ENCODE measurements at regions not wholly inside any gene's neighbourhood (a gene's known extent, or its start where the extent isn't known, plus 50 kb on each side); places are given as distances from the start of the nearest gene placed in this dataset.

- no peak for DNase-seq
Measured at GRCh38 chr14:38900887-38901286, 202.1 kb downstream of the SEC23A start.

DNA sequence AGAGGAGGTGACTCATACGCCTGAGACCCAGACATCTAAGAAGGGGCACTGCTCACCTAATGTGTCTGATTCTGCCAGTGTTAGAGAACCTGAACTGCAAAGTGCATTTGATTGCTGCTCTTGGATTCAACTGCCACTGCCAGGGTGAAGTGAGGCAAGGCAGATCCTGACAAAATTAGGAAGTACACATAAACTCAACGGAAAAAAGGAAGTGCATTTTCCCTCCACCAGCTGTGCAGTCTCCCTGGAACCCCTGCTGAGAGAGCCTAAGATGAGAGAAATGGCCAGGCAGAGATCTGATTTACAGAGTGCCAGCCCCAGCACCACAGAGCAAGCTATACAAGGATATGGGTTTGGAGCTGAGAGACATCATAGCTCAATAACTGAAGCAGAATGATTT lies 215.3 kb downstream of the SEC23A start:
- no peak for DNase-seq

DNA sequence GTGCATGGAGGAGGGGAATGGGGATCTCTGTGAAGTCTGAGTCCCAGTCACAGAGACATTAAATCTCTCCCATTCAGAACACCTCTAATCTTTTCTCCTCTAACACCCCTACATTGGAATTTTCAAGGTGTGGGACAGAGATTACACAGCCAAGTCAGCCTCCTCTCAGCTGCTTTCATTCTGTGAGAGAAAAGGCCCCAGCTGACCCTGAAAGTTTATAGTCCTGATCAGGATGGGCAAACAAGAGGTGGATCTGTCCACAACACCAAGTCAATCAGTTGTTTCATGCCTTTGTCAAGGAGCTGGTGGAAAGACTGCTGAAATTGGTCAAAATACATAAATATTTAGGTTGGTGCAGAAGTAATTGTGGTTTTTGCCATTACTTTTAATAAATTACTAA lies 218.9 kb downstream of the SEC23A start:
- DNase-seq: no peak

GRCh38 chr14:38883127-38883526 lies 219.9 kb downstream of the SEC23A start:
- DNase-seq: no peak

GRCh38 chr14:38882533-38882932 lies 220.5 kb downstream of the SEC23A start:
- no peak for DNase-seq

DNA sequence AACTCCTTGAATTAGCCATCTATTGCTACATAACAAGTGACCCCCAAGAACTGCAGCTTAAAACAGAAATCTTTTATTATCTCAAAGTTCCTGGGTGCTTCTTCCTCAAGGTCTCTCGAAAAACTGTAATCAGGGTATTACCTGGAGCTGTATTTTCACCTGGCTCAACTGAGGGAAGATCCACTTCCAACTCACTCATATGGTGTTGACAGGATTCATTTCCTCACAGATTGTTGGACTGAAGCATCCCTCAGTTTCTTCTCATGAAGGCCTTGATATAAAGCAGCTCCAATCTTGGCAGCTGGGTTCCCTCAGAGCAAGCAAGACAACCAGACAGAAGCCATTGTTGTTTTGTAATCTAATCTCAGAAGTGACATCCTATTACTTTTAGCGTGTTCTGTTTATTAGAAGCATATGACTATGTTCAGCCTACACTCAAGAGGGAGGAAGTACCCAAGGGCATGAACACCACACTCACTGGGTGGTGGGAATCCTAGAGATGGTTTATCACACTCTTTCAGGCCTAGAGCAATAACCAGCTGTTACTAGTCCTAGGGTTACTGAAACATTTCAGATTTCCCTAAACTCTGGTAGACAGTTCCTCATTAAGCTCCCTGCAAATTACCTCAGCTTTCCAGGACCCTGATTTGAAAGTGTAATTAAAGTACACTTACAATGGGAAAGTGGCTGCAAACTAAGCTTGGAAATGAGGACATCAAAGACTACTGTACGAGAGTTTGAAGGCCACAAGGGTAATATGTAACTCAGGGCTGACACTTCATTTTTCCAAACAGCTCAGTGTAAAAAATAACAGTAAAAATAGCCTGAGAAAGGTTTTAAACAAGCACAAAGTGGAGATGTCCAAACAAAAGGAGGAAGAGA lies 222.2 kb downstream of the SEC23A start:
- no peak for DNase-seq

- DNase-seq: no peak
Measured at GRCh38 chr14:38877744-38878388, 225.2 kb downstream of the SEC23A start.

GRCh38 chr14:38874721-38875120 lies 228.3 kb downstream of the SEC23A start:
- DNase-seq: no peak

- no peak for DNase-seq
Measured at GRCh38 chr14:38873941-38874612, 229.0 kb downstream of the SEC23A start.

DNA sequence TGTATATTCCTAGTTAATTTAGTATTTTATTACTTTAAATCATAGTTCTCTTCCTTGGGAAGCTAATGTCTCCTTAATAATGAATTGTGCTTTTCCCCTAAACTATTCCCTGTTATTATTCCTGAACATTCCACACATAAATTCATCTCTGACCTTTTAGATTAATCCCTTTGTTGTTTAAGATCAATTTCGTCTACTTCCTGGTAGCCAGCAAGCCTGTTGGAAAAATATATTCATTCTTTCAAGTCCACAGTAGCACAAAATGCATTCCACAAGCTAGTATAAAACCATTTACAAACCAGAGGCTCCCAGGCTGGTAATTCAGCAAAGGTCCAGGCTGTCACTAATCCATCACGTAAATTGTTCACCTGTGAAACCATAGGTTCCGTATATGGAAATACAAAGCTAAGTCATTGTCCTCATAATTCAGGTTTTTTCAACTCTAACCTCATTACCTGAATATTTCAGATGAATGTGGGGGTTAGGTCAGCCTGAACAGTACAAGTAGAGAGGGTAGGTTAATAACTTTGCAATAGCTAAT lies 232.7 kb downstream of the SEC23A start:
- DNase-seq: no peak

DNA sequence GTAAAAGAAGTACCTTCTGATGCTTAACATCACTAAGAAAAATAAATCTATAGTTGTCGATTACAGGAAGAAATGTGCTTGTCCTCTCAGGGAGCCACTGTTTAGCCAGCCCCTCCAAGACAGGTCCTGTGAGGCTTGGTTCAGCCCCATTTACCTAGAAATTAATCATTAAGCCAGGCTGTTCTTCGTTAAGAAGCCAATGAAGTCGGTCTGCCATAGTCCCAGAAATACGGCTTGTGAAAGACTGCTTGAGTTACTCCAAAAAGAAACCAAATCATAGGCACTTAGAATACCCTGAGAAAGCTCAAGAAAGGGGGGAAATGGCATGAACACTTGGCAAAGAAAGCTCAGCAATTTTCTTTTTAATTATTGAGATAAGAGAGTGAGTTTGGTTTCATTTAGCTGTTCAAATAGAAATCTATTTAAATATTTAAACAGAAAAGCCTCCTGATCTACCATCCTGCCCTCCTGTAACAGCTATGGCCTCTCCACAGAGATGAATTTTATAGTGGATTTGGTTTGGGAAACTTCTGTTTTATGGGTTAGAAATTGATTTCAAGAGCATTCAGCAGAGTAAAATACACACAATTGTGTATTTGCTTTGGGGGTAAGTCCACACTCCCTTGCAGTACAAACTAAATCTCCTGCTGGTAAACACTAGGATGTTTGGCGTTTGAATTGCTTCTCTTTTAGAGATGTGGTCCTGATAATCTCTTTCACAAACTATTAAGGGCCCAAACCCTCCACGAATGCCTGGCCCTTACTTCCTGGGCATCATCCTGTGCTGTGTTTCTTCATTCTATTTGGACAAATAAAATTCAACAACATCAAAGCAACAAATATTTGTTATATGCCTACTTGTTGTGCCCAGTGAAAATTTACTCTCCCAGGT lies 234.4 kb downstream of the SEC23A start:
- no peak for DNase-seq

GRCh38 chr14:38867561-38868150 lies 235.4 kb downstream of the SEC23A start:
- DNase-seq: peak; percentile 77

DNA sequence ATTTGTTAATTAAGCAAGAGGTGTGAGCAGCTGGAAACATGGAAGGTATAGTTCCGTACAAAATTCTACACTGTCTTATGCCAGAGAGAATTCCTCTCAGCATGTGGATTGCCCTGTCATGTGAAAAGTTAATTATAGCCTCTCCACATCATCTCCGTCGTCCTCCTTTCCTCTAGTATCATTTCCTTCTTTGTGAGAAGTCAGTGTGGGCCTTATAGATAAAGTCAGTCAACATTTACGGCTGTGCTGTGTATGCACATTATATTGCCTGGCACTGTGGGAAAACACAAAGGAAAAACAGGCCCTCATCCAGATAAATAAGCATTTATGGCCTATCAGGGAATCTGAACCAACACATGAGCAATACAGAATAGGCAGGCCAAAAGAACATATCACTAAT lies 236.6 kb downstream of the SEC23A start:
- no peak for DNase-seq

DNA sequence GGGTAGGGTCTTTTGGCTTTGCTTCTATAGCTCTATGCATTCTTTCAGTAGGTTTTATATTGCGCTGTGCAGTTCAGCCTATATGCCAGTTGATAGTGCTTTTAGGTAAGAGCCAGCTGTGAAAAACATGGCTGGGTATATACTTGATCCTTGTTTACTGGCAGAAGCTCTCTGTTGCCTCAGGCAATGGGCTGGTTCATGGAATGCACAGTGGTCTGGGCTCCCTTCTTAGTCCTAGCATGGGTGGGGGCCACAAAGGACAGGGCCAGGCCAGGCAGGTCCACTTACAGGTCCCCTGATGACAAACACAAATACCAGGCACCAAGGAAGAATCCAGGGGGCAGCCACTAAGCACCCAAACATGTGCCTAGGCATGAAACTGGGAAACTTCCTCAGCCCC lies 240.7 kb downstream of the SEC23A start:
- DNase-seq: no peak

- DNase-seq: no peak
Measured at GRCh38 chr14:38860530-38860929, 242.5 kb downstream of the SEC23A start.

DNA sequence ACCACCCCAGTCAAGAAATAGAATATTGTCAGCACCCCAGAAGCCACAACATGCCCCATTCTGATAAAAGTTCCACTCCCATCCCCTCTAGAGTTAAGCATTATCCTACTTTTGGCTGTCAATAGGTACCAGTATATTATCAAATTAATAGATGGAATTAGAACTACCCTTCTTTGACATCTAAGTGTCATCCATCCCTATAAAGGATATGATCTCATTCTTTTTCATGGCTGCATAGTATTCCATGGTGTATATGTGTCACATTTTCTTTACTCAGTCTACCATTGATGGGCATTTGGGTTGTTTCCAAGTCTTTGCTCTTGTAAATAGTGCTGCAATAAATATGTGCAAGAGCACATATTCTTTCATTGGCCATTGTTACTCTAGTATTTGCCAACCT lies 246.2 kb downstream of the SEC23A start:
- no peak for DNase-seq

GRCh38 chr14:38855513-38855912 lies 247.5 kb downstream of the SEC23A start:
- DNase-seq: no peak

DNA sequence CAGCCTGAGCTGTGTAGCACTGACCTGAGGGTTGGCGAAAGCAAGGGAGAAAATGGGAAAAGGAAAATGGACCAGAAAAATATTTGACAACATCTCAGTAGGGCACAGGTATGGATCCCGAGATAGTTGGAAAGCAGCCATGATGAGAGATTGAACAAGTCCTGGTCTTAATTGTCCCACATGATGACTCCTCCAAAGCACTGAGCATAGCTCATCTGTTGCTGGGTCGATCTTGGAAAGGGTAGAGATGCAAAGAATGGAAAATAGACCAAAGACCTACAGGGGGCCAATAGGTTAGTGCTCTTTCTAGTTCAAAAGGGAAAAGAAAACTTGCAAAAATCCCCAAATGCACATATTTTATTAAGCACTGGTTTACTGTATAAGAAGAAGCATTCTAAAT lies 251.9 kb downstream of the SEC23A start:
- DNase-seq: no peak

DNA sequence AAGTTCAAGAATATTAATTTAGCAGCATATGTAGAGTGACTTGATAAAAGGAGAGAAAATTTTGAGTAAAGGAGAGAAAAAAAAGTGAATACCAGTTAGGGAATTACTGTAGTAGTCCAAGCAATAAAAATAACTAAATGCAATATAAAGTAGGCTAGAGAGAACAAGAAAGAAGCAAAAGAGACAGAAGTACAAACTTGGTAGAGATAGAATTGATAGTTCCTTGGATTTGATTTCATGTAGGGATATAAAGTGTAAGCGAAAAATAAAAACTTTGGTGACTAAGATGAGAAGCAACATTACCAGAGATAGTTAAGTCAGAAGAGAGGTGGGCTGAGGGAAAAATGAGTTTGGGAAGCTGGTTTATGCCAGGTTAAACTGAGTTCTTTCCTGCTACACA lies 252.4 kb downstream of the SEC23A start:
- DNase-seq: no peak

DNA sequence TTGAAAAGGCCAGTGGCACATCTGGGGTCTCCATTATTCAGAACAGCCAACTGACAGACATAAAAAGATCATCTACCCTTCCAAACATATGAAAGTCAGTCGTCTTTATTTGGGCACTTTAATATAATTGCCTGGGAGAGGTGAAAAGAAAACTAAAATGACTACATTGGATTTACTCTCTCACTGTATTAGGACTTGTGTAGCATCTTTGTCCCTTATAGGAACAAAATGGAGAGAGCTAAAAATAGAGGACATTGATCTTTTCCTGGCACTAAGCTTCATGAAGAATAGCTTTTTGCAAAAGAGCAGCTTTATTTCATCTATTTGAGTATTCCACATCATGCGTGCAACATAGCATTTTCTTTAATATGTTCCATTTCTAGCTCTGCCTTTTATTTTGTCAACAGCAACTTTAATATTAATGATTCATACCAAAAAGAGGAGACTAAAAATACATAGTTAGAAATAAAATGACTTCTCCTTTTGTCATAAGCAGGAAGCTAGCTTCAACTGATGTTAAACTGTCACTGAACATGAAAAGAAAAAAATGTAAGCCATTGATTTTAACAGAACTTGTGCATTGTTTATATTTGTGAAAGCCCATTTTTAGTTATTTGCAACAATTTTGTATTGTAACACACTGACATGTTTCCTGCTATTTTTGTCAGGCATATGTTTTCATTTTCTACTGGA lies 254.6 kb downstream of the SEC23A start:
- no peak for DNase-seq

GRCh38 chr14:38847161-38847560 lies 255.9 kb downstream of the SEC23A start:
- DNase-seq: no peak
